ENCODE measurements at regions not wholly inside any gene's neighbourhood (a gene's known extent, or its start where the extent isn't known, plus 50 kb on each side); places are given as distances from the start of the nearest gene placed in this dataset.

DNA sequence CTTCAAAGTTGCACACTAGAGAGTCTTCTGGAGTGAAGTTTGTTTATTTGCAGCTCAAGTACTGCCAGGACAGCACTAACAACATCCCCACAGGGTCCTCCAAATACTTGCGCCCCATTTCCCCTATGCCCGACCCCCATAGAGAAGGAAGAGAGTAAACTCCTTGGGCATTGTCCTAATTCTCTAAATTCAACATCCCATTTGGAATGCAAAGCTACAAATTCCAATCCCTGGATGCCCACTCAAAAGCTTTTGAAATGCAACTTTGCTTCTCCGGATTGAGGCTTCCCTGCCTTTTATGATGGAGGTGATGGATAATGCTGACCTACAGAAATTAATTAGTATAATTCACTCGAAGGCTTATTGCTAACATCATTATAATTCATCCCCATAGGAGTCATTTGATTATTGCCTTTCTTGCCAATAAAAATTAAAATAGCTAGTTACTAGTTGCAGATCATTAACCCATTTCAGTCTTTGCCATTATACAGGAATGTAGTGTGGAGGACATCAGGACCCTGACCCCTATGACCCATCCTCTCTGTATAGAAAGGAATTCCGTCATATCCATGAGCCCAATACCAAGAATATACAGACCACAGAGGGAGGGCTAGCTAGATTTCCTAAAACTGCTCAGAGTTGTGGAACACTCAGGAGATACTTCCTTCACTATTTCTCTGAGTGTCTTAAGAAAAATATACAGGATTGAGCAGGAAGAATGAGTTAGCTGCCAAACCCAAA, 277.6 kb downstream of the ZNF608 start (continued):
- TF ChIP-seq, protein P1, sequence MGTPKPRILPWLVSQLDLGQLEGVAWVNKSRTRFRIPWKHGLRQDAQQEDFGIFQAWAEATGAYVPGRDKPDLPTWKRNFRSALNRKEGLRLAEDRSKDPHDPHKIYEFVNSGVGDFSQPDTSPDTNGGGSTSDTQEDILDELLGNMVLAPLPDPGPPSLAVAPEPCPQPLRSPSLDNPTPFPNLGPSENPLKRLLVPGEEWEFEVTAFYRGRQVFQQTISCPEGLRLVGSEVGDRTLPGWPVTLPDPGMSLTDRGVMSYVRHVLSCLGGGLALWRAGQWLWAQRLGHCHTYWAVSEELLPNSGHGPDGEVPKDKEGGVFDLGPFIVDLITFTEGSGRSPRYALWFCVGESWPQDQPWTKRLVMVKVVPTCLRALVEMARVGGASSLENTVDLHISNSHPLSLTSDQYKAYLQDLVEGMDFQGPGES (IDR thresholded peaks at IDR 0.05; ENCODE audit: low read depth, low read length) = no peak
- TF ChIP-seq MEF2A (IDR thresholded peaks at IDR 0.05; ENCODE audit: borderline replicate concordance, low read depth) (no peak), GATA2 (CRISPR knock-in tag; IDR thresholded peaks at IDR 0.05) (no peak), POLR2AphosphoS5 (IDR thresholded peaks at IDR 0.05; ENCODE audit: low read depth, low read length) (no peak), CHD2 (IDR thresholded peaks at IDR 0.05; ENCODE audit: low read length, partially characterized antibody) (no peak), NFIC (IDR thresholded peaks at IDR 0.05; ENCODE audit: borderline replicate concordance) (no peak), RCOR1 (IDR thresholded peaks at IDR 0.05; ENCODE audit: low read length) (no peak)

DNA sequence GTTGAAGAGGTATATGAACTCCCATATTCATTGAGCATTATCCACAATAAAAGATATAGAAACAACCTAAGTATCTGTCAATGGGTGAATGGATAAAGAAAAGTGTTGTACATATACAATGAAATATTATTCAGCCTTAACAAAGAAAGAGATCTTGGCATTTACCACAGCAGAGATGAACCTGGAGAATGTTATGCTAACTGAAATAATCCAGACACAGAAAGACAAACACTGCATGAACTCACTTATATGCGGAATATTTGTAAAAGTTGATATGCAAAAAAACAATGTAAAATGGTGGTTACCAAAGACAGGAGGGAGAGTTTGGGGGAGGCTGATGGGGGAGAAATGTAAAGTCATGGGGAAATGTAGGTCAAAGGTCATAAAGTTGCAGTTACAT, 278.7 kb downstream of the ZNF608 start:
- WGBS (ENCODE audit: low lambda C conversion rate) = 93% methylated on average over 1 of the region's 1 CpG
- no peak overlapping the region for H2AFZ ChIP-seq (ENCODE audit: low read depth)
- no peaks in the 10 kb centered on the region for H3K27me3 ChIP-seq (ENCODE audit: insufficient read depth)
- H3K36me3 ChIP-seq (replicated peaks in 1 of 2; ENCODE audit: control insufficient read depth in 1 of 2, insufficient read depth in 2 of 2, low read length in 1 of 2) = no peaks in the 10 kb centered on the region
- no peak overlapping the region for H3K4me2 ChIP-seq
- H3K4me1 ChIP-seq (ENCODE audit: control insufficient read depth in 1 of 2, insufficient read depth in 2 of 2, low read depth in 1 of 2, low read length in 1 of 2) = peaks cover 0 to 8% of the 10 kb centered on the region in 2 experiments; a peak in 2 of 4 replicates
- no peaks in the 10 kb centered on the region for H3K79me2 ChIP-seq (ENCODE audit: insufficient read depth)
- H3K9ac ChIP-seq = no peak overlapping the region
- no peaks in the 10 kb centered on the region for H3K9me2 ChIP-seq
- H3K9me3 ChIP-seq = no peaks in the 10 kb centered on the region
- no peak for DNase-seq
- CTCF ChIA-PET = no interaction called here
- POLR2A ChIA-PET = no interaction called here
- no peak overlapping the region for H3K4me3 ChIP-seq (ENCODE audit: low read depth in 2 of 2, low read length in 1 of 2)
- H3F3A ChIP-seq (replicated peaks; ENCODE audit: insufficient read depth) = no peaks in the 10 kb centered on the region
- no peaks in the 10 kb centered on the region for H4K20me1 ChIP-seq (ENCODE audit: insufficient read depth)
- H3K27ac ChIP-seq (ENCODE audit: low read depth in 2 of 2, low read length in 1 of 2) = no peak overlapping the region
- TF ChIP-seq GABPA (IDR thresholded peaks at IDR 0.05; ENCODE audit: low read depth) = no peak
- TF ChIP-seq MEF2A (IDR thresholded peaks at IDR 0.05; ENCODE audit: borderline replicate concordance, low read depth) = no peak
- TF ChIP-seq, protein P2, sequence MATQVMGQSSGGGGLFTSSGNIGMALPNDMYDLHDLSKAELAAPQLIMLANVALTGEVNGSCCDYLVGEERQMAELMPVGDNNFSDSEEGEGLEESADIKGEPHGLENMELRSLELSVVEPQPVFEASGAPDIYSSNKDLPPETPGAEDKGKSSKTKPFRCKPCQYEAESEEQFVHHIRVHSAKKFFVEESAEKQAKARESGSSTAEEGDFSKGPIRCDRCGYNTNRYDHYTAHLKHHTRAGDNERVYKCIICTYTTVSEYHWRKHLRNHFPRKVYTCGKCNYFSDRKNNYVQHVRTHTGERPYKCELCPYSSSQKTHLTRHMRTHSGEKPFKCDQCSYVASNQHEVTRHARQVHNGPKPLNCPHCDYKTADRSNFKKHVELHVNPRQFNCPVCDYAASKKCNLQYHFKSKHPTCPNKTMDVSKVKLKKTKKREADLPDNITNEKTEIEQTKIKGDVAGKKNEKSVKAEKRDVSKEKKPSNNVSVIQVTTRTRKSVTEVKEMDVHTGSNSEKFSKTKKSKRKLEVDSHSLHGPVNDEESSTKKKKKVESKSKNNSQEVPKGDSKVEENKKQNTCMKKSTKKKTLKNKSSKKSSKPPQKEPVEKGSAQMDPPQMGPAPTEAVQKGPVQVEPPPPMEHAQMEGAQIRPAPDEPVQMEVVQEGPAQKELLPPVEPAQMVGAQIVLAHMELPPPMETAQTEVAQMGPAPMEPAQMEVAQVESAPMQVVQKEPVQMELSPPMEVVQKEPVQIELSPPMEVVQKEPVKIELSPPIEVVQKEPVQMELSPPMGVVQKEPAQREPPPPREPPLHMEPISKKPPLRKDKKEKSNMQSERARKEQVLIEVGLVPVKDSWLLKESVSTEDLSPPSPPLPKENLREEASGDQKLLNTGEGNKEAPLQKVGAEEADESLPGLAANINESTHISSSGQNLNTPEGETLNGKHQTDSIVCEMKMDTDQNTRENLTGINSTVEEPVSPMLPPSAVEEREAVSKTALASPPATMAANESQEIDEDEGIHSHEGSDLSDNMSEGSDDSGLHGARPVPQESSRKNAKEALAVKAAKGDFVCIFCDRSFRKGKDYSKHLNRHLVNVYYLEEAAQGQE (IDR thresholded peaks at IDR 0.05; ENCODE audit: low read depth, low read length) = no peak
- TF ChIP-seq JUND (IDR thresholded peaks at IDR 0.05) = no peak
- TF ChIP-seq FOSL2 (IDR thresholded peaks at IDR 0.05; ENCODE audit: borderline replicate concordance, low read depth) = no peak
- TF ChIP-seq TEAD4 (IDR thresholded peaks at IDR 0.05; ENCODE audit: borderline replicate concordance, insufficient read depth) = no peak
- TF ChIP-seq CHD2 (IDR thresholded peaks at IDR 0.05; ENCODE audit: low read length, partially characterized antibody) = no peak
- TF ChIP-seq, protein P3, sequence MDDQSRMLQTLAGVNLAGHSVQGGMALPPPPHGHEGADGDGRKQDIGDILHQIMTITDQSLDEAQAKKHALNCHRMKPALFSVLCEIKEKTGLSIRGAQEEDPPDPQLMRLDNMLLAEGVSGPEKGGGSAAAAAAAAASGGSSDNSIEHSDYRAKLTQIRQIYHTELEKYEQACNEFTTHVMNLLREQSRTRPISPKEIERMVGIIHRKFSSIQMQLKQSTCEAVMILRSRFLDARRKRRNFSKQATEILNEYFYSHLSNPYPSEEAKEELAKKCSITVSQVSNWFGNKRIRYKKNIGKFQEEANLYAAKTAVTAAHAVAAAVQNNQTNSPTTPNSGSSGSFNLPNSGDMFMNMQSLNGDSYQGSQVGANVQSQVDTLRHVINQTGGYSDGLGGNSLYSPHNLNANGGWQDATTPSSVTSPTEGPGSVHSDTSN (IDR thresholded peaks at IDR 0.05) = no peak
- no peak for TF ChIP-seq RXRA (IDR thresholded peaks at IDR 0.05; ENCODE audit: borderline replicate concordance, low read depth)
- TF ChIP-seq, protein P4, sequence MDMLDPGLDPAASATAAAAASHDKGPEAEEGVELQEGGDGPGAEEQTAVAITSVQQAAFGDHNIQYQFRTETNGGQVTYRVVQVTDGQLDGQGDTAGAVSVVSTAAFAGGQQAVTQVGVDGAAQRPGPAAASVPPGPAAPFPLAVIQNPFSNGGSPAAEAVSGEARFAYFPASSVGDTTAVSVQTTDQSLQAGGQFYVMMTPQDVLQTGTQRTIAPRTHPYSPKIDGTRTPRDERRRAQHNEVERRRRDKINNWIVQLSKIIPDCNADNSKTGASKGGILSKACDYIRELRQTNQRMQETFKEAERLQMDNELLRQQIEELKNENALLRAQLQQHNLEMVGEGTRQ (IDR thresholded peaks at IDR 0.05; ENCODE audit: borderline replicate concordance, low read depth, low read length) = no peak
- TF ChIP-seq GATA2 (CRISPR knock-in tag; IDR thresholded peaks at IDR 0.05) = no peak
- TF ChIP-seq, protein P5, sequence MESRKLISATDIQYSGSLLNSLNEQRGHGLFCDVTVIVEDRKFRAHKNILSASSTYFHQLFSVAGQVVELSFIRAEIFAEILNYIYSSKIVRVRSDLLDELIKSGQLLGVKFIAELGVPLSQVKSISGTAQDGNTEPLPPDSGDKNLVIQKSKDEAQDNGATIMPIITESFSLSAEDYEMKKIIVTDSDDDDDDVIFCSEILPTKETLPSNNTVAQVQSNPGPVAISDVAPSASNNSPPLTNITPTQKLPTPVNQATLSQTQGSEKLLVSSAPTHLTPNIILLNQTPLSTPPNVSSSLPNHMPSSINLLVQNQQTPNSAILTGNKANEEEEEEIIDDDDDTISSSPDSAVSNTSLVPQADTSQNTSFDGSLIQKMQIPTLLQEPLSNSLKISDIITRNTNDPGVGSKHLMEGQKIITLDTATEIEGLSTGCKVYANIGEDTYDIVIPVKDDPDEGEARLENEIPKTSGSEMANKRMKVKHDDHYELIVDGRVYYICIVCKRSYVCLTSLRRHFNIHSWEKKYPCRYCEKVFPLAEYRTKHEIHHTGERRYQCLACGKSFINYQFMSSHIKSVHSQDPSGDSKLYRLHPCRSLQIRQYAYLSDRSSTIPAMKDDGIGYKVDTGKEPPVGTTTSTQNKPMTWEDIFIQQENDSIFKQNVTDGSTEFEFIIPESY (IDR thresholded peaks at IDR 0.05; ENCODE audit: borderline replicate concordance, low read depth) = no peak
- no peak for TF ChIP-seq TAF1 (IDR thresholded peaks at IDR 0.05; ENCODE audit: borderline replicate concordance, low read depth, low read length)
- TF ChIP-seq, protein P6, sequence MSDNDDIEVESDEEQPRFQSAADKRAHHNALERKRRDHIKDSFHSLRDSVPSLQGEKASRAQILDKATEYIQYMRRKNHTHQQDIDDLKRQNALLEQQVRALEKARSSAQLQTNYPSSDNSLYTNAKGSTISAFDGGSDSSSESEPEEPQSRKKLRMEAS (IDR thresholded peaks at IDR 0.05; ENCODE audit: low read depth) = no peak
- TF ChIP-seq EZH2phosphoT487 (IDR thresholded peaks at IDR 0.05; ENCODE audit: borderline replicate concordance, low read depth) = no peak
- no peak for TF ChIP-seq RAD21 (IDR thresholded peaks at IDR 0.05; ENCODE audit: low read length)
- TF ChIP-seq TCF12 (IDR thresholded peaks at IDR 0.05) = no peak
- TF ChIP-seq SIN3A (IDR thresholded peaks at IDR 0.05; ENCODE audit: borderline replicate concordance, low read depth, low read length) = no peak
- TF ChIP-seq NFIC (IDR thresholded peaks at IDR 0.05; ENCODE audit: borderline replicate concordance) = no peak

Measured in SK-N-SH (cell line).